H9 (cell line): ENCODE measurements at regions not wholly inside any gene's neighbourhood (a gene's known extent, or its start where the extent isn't known, plus 50 kb on each side); places are given as distances from the start of the nearest gene placed in this dataset.
A peak's percentile ranks its signal among the peaks of the same experiment; 100 is the strongest.

Source experiments
- DNase-seq: peaks from one replicate; pipeline ENCODE4 v3.0.0-alpha.2; 2017
- H2AFZ ChIP-seq: one replicate; pipeline ENCODE4 v1.6.1; 2013; ENCODE audit warnings: mild to moderate bottlenecking, low read length, control low read depth, moderate library complexity
- H2AK5ac ChIP-seq: 2 replicates; pipeline ENCODE4 v1.6.1; 2013; ENCODE audit warnings: low read length, control low read depth, mixed read lengths; ENCODE audit not compliant: insufficient read length
- H2BK120ac ChIP-seq: one replicate; pipeline ENCODE4 v1.6.1; 2013; ENCODE audit warnings: low read depth, mild to moderate bottlenecking, low read length, control low read depth, inconsistent platforms; ENCODE audit not compliant: poor library complexity, severe bottlenecking
- H2BK12ac ChIP-seq: 2 replicates; pipeline ENCODE4 v1.6.1; 2013; ENCODE audit warnings: low read length, control low read depth, mixed read lengths, low read depth; ENCODE audit not compliant: insufficient read length
- H2BK15ac ChIP-seq: 2 replicates; pipeline ENCODE4 v1.6.1; 2013; ENCODE audit warnings: low read depth, low read length, control low read depth
- H2BK20ac ChIP-seq: one replicate; pipeline ENCODE4 v1.6.1; 2013; ENCODE audit warnings: low read depth, mild to moderate bottlenecking, low read length, control low read depth, inconsistent platforms; ENCODE audit not compliant: poor library complexity, severe bottlenecking
- H2BK5ac ChIP-seq: 2 replicates; pipeline ENCODE4 v1.6.1; 2013; ENCODE audit warnings: low read length, control low read depth, mixed read lengths; ENCODE audit not compliant: insufficient read length
- H3K14ac ChIP-seq: 2 replicates; pipeline ENCODE4 v1.6.1; 2013; ENCODE audit warnings: low read length, control low read depth; ENCODE audit not compliant: insufficient read depth
- H3K18ac ChIP-seq: 2 replicates; pipeline ENCODE4 v1.6.1; 2013; ENCODE audit warnings: low read depth, mild to moderate bottlenecking, mixed read lengths, low read length, control low read depth; ENCODE audit not compliant: insufficient read length
- H3K23ac ChIP-seq: 2 replicates; pipeline ENCODE4 v1.6.1; 2013; ENCODE audit warnings: low read length, control low read depth, mixed read lengths, low read depth; ENCODE audit not compliant: insufficient read length
- H3K23me2 ChIP-seq: 2 replicates; pipeline ENCODE4 v1.6.1; 2013; ENCODE audit warnings: low read depth, mild to moderate bottlenecking, mixed read lengths, low read length, control low read depth; ENCODE audit not compliant: insufficient read length, poor library complexity, severe bottlenecking
- H3K27ac ChIP-seq: 2 replicates; pipeline ENCODE4 v1.5.1; 2013; ENCODE audit warnings: low read length, control low read depth, mixed read lengths, low read depth; ENCODE audit not compliant: insufficient read length
- H3K27me3 ChIP-seq: 2 replicates; pipeline ENCODE4 v1.6.1; 2013; ENCODE audit warnings: low read length, control low read depth, inconsistent platforms; ENCODE audit not compliant: insufficient read depth
- H3K4ac ChIP-seq: 2 replicates; pipeline ENCODE4 v1.6.1; 2013; ENCODE audit warnings: low read depth, mild to moderate bottlenecking, control low read depth, inconsistent platforms, low read length, moderate library complexity
- H3K4me1 ChIP-seq: 2 replicates; pipeline ENCODE4 v1.6.1; 2013; ENCODE audit warnings: low read length, control low read depth, inconsistent platforms; ENCODE audit not compliant: insufficient read depth
- H3K4me2 ChIP-seq: 2 replicates; pipeline ENCODE4 v1.6.1; 2013; ENCODE audit warnings: low read length, control low read depth, mixed read lengths; ENCODE audit not compliant: insufficient read length, insufficient read depth
- H3K56ac ChIP-seq: 2 replicates; pipeline ENCODE4 v1.6.1; 2013; ENCODE audit warnings: low read depth, mild to moderate bottlenecking, mixed read lengths, low read length, control low read depth; ENCODE audit not compliant: insufficient read length
- H3K79me1 ChIP-seq: 2 replicates; pipeline ENCODE4 v1.6.1; 2013; ENCODE audit warnings: low read depth, mild to moderate bottlenecking, moderate library complexity, low read length, control low read depth, inconsistent platforms; ENCODE audit not compliant: insufficient read depth, poor library complexity, severe bottlenecking
- H3K79me2 ChIP-seq: 2 replicates; pipeline ENCODE4 v1.6.1; 2013; ENCODE audit warnings: low read length, control low read depth, inconsistent platforms; ENCODE audit not compliant: insufficient read depth
- H3K9ac ChIP-seq: 2 replicates; pipeline ENCODE4 v1.6.1; 2013; ENCODE audit warnings: low read length, control low read depth, mixed read lengths; ENCODE audit not compliant: insufficient read length; ENCODE audit errors: extremely low read depth
- H3K9me3 ChIP-seq: one replicate; pipeline ENCODE4 v1.6.1; 2013; ENCODE audit warnings: low read depth, low read length, inconsistent platforms; ENCODE audit not compliant: control insufficient read depth
- H3T11ph ChIP-seq: one replicate; pipeline ENCODE4 v1.6.1; 2013; ENCODE audit warnings: mild to moderate bottlenecking, low read length, control low read depth, inconsistent platforms
- H4K20me1 ChIP-seq: one replicate; pipeline ENCODE4 v1.6.1; 2013; ENCODE audit not compliant: control insufficient read depth, insufficient read length, insufficient read depth
- H4K5ac ChIP-seq: 2 replicates; pipeline ENCODE4 v1.6.1; 2013; ENCODE audit warnings: low read depth, mild to moderate bottlenecking, mixed read lengths, low read length, control low read depth; ENCODE audit not compliant: insufficient read length
- H4K8ac ChIP-seq: replicated peaks from 2 replicates; pipeline ENCODE4 v1.6.1; 2013; ENCODE audit warnings: low read length, control low read depth, mixed read lengths, low read depth; ENCODE audit not compliant: insufficient read length
- H4K91ac ChIP-seq: 2 replicates; pipeline ENCODE4 v1.6.1; 2013; ENCODE audit warnings: low read depth, mild to moderate bottlenecking, moderate library complexity, mixed read lengths, low read length, control low read depth; ENCODE audit not compliant: insufficient read length
- H3K27ac Mint-ChIP-seq, 3 experiments: 2 replicates in 2 of 3; 3 replicates in 1 of 3; pipeline ENCODE4 v1.8.0; 2020 to 2021; ENCODE audit warnings: mixed read lengths in 3 of 3, mild to moderate bottlenecking in 1 of 3, moderate library complexity in 1 of 3
- H3K27me3 Mint-ChIP-seq: 2 replicates; pipeline ENCODE4 v1.8.0; 2021; ENCODE audit warnings: low read depth, mild to moderate bottlenecking, moderate library complexity, mixed read lengths
- H3K36me3 Mint-ChIP-seq, 3 experiments: 2 replicates in 2 of 3; 3 replicates in 1 of 3; pipeline ENCODE4 v1.8.0; 2020 to 2021; ENCODE audit warnings: low read depth in 3 of 3, mixed read lengths in 3 of 3; ENCODE audit not compliant: insufficient read depth in 1 of 3
- H3K4me1 Mint-ChIP-seq, 2 experiments: 2 replicates each; pipeline ENCODE4 v1.8.0; 2020; ENCODE audit warnings: mixed read lengths in 2 of 2
- H3K4me3 Mint-ChIP-seq, 2 experiments: 2 replicates in 1 of 2; 3 replicates in 1 of 2; pipeline ENCODE4 v1.8.0; 2020 to 2021; ENCODE audit warnings: mild to moderate bottlenecking in 2 of 2, mixed read lengths in 2 of 2, moderate library complexity in 1 of 2
- H3K9me3 Mint-ChIP-seq, 2 experiments: 2 replicates in 1 of 2; 3 replicates in 1 of 2; pipeline ENCODE4 v1.8.0; 2020; ENCODE audit warnings: mild to moderate bottlenecking in 2 of 2, mixed read lengths in 2 of 2, moderate library complexity in 1 of 2
- WGBS: extraction: QIAGEN DNeasy Blood & Tissue Kit; methylation state at CpG from one replicate; pipeline ENCODE4 v1.1.7; 2013; ENCODE audit warnings: missing lambda C conversion rate, low lambda C conversion rate, mixed read lengths; ENCODE audit not compliant: insufficient read length; ENCODE audit errors: extremely low coverage; 5-methylcytosine and 5-hydroxymethylcytosine counted together
- TF ChIP-seq, protein P1 (sequence below): fragments of 200-600 bp; sonication (generic); conservative IDR thresholded peaks from 3 replicates; pipeline ENCODE4 v1.8.0; 2021; ENCODE audit warnings: antibody characterized with exemption, mild to moderate bottlenecking

DNA sequence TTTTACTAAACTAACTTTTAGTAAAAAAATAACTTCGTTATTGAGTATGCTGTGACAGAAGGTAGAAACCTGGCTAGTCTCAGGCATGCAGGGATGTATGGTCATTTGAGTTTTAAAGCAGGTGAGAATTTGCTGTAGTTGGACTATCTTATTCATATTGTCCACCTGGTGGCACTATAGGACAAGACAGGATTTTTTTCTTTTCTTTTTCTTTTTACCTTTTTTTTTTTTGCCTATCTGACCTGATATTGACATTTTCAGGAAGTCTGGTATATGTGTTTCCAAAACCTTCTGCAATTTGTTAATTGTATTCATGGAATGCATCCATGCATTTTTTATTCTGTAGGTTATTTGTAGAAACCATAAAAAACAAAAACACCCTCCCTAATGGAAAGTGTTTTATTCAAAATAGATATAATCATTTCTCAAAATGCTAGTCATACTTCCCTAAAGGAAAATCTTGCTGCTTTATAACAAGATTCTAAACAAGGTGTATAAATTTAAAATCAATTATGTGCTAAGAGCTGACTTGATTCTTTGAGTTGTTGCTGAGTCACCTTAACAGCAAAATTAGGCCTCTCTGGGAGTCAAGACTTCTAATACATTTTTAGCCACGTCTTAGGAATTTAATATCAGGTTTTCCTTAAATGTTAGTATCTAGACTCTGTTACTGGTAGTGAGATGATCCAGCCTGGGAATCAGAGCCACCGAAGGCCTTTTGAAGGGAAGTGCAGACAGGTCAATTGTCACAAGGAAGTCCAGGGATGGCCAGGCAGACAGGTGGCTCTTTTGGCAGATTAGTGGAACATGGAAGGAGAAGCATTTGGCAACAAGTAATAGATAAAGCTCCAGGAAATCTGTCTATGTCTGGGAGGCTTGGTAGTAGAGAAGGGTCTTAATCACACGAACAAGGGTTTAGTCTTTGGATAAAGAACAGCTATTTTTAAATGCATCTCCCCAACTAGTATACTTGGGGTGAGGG, 201.3 kb upstream of the GNPDA2 start:
- Histone ChIP-seq H3T11ph (no peak overlapping the region), H3K27me3 (no peaks in the 10 kb centered on the region), H3K23me2 (no peaks in the 10 kb centered on the region), H3K18ac (no peak overlapping the region), H3K14ac (no peak overlapping the region), H4K91ac (no peak overlapping the region), H3K56ac (no peak overlapping the region), H3K79me1 (no peaks in the 10 kb centered on the region), H2BK15ac (no peak overlapping the region), H3K9ac (no peak overlapping the region), H4K20me1 (no peaks in the 10 kb centered on the region), H2AK5ac (no peak overlapping the region), H3K23ac (no peak overlapping the region), H3K79me2 (no peaks in the 10 kb centered on the region), H4K5ac (no peak overlapping the region), H2BK20ac (no peak overlapping the region), H3K4me2 (no peak overlapping the region), H3K9me3 (no peaks in the 10 kb centered on the region), H2BK5ac (no peak overlapping the region), H4K8ac (no peak overlapping the region), H3K4me1 (no peaks in the 10 kb centered on the region; the same call in 1 of the 2 replicates), H2BK120ac (no peak overlapping the region), H3K27ac (no peak overlapping the region), H2AFZ (no peak overlapping the region), H2BK12ac (no peak overlapping the region), H3K4ac (no peak overlapping the region)
- no CpG with 5 or more reads among the region's 4 CpGs for WGBS
- Mint-ChIP-seq H3K4me3 (no peak overlapping the region), H3K9me3 (no peaks in the 10 kb centered on the region), H3K4me1 (no peaks in the 10 kb centered on the region; a peak in 1 of 4 replicates), H3K36me3 (no peaks in the 10 kb centered on the region), H3K27me3 (no peaks in the 10 kb centered on the region), H3K27ac (no peak overlapping the region)
- no peak for DNase-seq
- TF ChIP-seq, protein P1, sequence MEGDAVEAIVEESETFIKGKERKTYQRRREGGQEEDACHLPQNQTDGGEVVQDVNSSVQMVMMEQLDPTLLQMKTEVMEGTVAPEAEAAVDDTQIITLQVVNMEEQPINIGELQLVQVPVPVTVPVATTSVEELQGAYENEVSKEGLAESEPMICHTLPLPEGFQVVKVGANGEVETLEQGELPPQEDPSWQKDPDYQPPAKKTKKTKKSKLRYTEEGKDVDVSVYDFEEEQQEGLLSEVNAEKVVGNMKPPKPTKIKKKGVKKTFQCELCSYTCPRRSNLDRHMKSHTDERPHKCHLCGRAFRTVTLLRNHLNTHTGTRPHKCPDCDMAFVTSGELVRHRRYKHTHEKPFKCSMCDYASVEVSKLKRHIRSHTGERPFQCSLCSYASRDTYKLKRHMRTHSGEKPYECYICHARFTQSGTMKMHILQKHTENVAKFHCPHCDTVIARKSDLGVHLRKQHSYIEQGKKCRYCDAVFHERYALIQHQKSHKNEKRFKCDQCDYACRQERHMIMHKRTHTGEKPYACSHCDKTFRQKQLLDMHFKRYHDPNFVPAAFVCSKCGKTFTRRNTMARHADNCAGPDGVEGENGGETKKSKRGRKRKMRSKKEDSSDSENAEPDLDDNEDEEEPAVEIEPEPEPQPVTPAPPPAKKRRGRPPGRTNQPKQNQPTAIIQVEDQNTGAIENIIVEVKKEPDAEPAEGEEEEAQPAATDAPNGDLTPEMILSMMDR, result peak; percentile 80
